ENCODE measurements at regions not wholly inside any gene's neighbourhood (a gene's known extent, or its start where the extent isn't known, plus 50 kb on each side); places are given as distances from the start of the nearest gene placed in this dataset.
A peak's percentile ranks its signal among the peaks of the same experiment; 100 is the strongest.

- Histone ChIP-seq H3K4me2 (ENCODE audit: control insufficient read depth, extremely low read depth, insufficient read depth, low read depth, low read length) (peak overlapping the region; percentile 83), H3K27ac (ENCODE audit: control insufficient read depth, insufficient read depth, low read length) (peak overlapping the region; percentile 98), H2AFZ (ENCODE audit: control insufficient read depth, low read length) (no peak overlapping the region), H3K9me3 (ENCODE audit: control insufficient read depth, low read depth, low read length) (no peaks in the 10 kb centered on the region), H3K4me3 (ENCODE audit: control insufficient read depth in 2 of 3, extremely low read depth in 1 of 3, insufficient read depth in 2 of 3, low read depth in 1 of 3, low read length in 3 of 3) (peak overlapping the region in 2 of 3 experiments; percentile 53 to 58), H3K79me2 (ENCODE audit: control insufficient read depth, insufficient read depth, low read length) (no peaks in the 10 kb centered on the region), H3K9me1 (ENCODE audit: control insufficient read depth, extremely low read depth, insufficient read depth, low read length) (no peaks in the 10 kb centered on the region), H4K20me1 (ENCODE audit: control insufficient read depth, extremely low read depth, insufficient read depth, low read length) (no peaks in the 10 kb centered on the region), H3K4me1 (ENCODE audit: control insufficient read depth, extremely low read depth, insufficient read depth, low read length) (peaks cover 51% of the 10 kb centered on the region), H3K27me3 (ENCODE audit: control insufficient read depth, extremely low read depth, insufficient read depth, low read length) (no peaks in the 10 kb centered on the region), H3K9ac (ENCODE audit: control insufficient read depth, extremely low read depth, insufficient read depth, low read length) (peak overlapping the region; percentile 80), H3K36me3 (ENCODE audit: control insufficient read depth in 2 of 2, extremely low read depth in 1 of 2, insufficient read depth in 2 of 2, low read length in 2 of 2) (no peaks in the 10 kb centered on the region)
- DNase-seq (ENCODE audit: low read depth, low spot score) = peak; percentile 98
- TF ChIP-seq, protein P1, sequence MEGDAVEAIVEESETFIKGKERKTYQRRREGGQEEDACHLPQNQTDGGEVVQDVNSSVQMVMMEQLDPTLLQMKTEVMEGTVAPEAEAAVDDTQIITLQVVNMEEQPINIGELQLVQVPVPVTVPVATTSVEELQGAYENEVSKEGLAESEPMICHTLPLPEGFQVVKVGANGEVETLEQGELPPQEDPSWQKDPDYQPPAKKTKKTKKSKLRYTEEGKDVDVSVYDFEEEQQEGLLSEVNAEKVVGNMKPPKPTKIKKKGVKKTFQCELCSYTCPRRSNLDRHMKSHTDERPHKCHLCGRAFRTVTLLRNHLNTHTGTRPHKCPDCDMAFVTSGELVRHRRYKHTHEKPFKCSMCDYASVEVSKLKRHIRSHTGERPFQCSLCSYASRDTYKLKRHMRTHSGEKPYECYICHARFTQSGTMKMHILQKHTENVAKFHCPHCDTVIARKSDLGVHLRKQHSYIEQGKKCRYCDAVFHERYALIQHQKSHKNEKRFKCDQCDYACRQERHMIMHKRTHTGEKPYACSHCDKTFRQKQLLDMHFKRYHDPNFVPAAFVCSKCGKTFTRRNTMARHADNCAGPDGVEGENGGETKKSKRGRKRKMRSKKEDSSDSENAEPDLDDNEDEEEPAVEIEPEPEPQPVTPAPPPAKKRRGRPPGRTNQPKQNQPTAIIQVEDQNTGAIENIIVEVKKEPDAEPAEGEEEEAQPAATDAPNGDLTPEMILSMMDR (optimal IDR thresholded peaks at IDR 0.05 in 1 of 3, IDR thresholded peaks at IDR 0.05 in 1 of 3, conservative IDR thresholded peaks at IDR 0.05 in 1 of 3; ENCODE audit: extremely low read depth in 1 of 3, insufficient read depth in 2 of 3, low read length in 3 of 3) = no peak
- no peak for TF ChIP-seq EZH2 (IDR thresholded peaks at IDR 0.05; ENCODE audit: low read length)
- peak; percentile 92 for FAIRE-seq
- dilution Hi-C loops (cut with MboI; ENCODE audit: extremely low pct_ligation_motif_present, low sequenced_read_pairs) = no loop called here
Measured at GRCh38 chr7:116354546-116355423, 144.4 kb downstream of the TES start.

GRCh38 chr7:116355424-116355765 is 144.1 kb upstream of the CAV2 start:
- DNase-seq (ENCODE audit: low read depth, low spot score) = no peak

More at GRCh38 chr7:116355424-116355765, 144.1 kb upstream of the CAV2 start:
- peak overlapping the region in 2 of 3 experiments; percentile 53 to 58 for H3K4me3 ChIP-seq (ENCODE audit: control insufficient read depth in 2 of 3, extremely low read depth in 1 of 3, insufficient read depth in 2 of 3, low read depth in 1 of 3, low read length in 3 of 3)
- TF ChIP-seq EZH2 (IDR thresholded peaks at IDR 0.05; ENCODE audit: low read length) = no peak
- TF ChIP-seq, protein P1 (optimal IDR thresholded peaks at IDR 0.05 in 1 of 3, IDR thresholded peaks at IDR 0.05 in 1 of 3, conservative IDR thresholded peaks at IDR 0.05 in 1 of 3; ENCODE audit: extremely low read depth in 1 of 3, insufficient read depth in 2 of 3, low read length in 3 of 3) = no peak
- H3K27me3 ChIP-seq (ENCODE audit: control insufficient read depth, extremely low read depth, insufficient read depth, low read length) = no peaks in the 10 kb centered on the region
- H3K9ac ChIP-seq (ENCODE audit: control insufficient read depth, extremely low read depth, insufficient read depth, low read length) = peak overlapping the region; percentile 80
- H3K36me3 ChIP-seq (ENCODE audit: control insufficient read depth in 2 of 2, extremely low read depth in 1 of 2, insufficient read depth in 2 of 2, low read length in 2 of 2) = no peaks in the 10 kb centered on the region
- H3K9me1 ChIP-seq (ENCODE audit: control insufficient read depth, extremely low read depth, insufficient read depth, low read length) = no peaks in the 10 kb centered on the region
- peak overlapping the region; percentile 83 for H3K4me2 ChIP-seq (ENCODE audit: control insufficient read depth, extremely low read depth, insufficient read depth, low read depth, low read length)
- no peaks in the 10 kb centered on the region for H3K79me2 ChIP-seq (ENCODE audit: control insufficient read depth, insufficient read depth, low read length)
- dilution Hi-C loops (cut with MboI; ENCODE audit: extremely low pct_ligation_motif_present, low sequenced_read_pairs) = no loop called here
- peaks cover 51% of the 10 kb centered on the region for H3K4me1 ChIP-seq (ENCODE audit: control insufficient read depth, extremely low read depth, insufficient read depth, low read length)
- H3K27ac ChIP-seq (ENCODE audit: control insufficient read depth, insufficient read depth, low read length) = peak overlapping the region; percentile 98
- FAIRE-seq = no peak
- no peaks in the 10 kb centered on the region for H3K9me3 ChIP-seq (ENCODE audit: control insufficient read depth, low read depth, low read length)
- no peak overlapping the region for H2AFZ ChIP-seq (ENCODE audit: control insufficient read depth, low read length)
- H4K20me1 ChIP-seq (ENCODE audit: control insufficient read depth, extremely low read depth, insufficient read depth, low read length) = no peaks in the 10 kb centered on the region
